ENCODE measurements at regions not wholly inside any gene's neighbourhood (a gene's known extent, or its start where the extent isn't known, plus 50 kb on each side); places are given as distances from the start of the nearest gene placed in this dataset.
A peak's percentile ranks its signal among the peaks of the same experiment; 100 is the strongest.

DNA sequence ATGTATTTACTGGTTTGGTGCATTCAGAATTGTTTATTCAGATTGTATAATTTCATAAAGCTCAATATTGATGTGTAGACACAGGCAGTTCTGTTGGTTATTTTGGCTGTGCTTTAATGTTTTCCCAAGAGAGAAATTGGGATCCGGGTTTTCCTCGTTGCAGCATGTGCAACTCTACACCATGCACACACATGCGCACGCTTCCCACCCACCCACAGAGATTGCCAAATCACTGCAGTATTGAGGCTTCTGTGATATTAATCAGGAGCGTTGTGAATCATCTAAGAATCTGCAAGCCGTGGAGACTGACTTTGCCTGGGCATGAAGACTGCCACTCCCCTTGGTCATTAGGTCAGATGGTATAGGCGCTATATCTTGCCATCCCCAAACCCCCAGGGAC is 571.5 kb downstream of the SLC4A3 start:
- DNase-seq (ENCODE audit: low read depth) = peak; percentile 97
- TF ChIP-seq, protein P1, sequence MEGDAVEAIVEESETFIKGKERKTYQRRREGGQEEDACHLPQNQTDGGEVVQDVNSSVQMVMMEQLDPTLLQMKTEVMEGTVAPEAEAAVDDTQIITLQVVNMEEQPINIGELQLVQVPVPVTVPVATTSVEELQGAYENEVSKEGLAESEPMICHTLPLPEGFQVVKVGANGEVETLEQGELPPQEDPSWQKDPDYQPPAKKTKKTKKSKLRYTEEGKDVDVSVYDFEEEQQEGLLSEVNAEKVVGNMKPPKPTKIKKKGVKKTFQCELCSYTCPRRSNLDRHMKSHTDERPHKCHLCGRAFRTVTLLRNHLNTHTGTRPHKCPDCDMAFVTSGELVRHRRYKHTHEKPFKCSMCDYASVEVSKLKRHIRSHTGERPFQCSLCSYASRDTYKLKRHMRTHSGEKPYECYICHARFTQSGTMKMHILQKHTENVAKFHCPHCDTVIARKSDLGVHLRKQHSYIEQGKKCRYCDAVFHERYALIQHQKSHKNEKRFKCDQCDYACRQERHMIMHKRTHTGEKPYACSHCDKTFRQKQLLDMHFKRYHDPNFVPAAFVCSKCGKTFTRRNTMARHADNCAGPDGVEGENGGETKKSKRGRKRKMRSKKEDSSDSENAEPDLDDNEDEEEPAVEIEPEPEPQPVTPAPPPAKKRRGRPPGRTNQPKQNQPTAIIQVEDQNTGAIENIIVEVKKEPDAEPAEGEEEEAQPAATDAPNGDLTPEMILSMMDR (IDR thresholded peaks at IDR 0.05; ENCODE audit: control insufficient read depth, extremely low read depth, insufficient read depth) = no peak
- no peak overlapping the region for H3K4me3 ChIP-seq (ENCODE audit: low read depth, low read length)

DNA sequence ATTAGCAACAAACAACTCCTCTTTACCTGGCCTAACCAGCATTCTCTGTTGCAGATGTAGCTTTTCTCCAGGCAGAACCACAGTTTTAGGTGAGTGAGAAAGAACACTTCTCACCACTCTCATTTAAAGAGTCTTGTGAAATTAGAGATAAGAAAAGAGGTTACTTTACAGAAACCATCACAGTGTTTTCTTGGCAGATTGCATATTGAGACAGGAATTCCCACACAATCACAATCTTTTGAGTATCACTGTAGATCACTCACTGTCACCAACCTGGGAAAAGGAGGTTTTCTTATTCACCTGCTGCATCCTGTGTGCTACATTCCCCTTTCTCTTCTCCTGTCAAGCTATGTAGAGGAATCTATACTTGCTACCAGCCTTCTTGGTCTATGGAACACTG is 574.6 kb downstream of the SLC4A3 start:
- no peak overlapping the region for H3K4me3 ChIP-seq (ENCODE audit: low read depth, low read length)
- TF ChIP-seq, protein P1 (IDR thresholded peaks at IDR 0.05; ENCODE audit: control insufficient read depth, extremely low read depth, insufficient read depth) = no peak
- DNase-seq (ENCODE audit: low read depth) = no peak

DNA sequence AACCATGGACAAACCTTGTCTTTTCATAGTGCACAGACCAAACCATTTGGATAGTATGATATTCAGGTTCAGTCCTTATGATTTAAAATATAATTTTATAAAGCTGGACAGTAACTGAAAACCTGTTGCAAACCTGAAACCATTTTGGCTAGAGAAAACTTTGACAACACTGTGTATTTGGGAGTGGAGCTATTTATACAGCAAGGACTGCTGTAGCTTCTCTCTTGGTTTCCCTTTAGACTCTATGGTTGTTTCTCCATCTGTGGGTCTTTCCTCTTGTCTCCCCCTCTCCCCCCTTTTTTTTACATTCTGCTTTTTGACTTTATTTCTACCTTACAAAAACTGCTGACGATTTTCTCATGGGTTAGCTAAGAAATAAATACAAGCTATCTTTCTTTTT is 581.7 kb downstream of the SLC4A3 start:
- no peak overlapping the region for H3K4me3 ChIP-seq (ENCODE audit: low read depth, low read length)
- no peak for DNase-seq (ENCODE audit: low read depth)
- TF ChIP-seq, protein P1 (IDR thresholded peaks at IDR 0.05; ENCODE audit: control insufficient read depth, extremely low read depth, insufficient read depth) = no peak

DNA sequence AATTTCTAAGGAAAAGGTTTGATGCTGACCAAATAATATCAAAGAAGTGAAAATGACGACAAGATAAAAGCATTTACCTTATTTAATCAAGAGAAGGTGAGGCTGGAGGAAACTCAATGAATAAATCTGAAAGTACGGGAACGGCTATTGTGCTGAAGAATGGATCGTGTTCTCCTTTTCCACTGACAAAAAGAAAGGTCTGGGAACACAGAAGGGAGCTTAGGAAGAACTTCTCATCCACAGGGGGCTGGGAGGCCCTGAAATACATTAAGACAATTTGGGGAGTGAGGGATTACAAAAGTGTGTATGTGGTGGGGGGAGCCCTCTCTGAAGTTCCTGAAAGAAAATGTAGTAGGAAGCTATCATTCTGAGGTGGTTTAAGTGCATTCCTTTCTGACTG is 582.3 kb downstream of the SLC4A3 start:
- DNase-seq (ENCODE audit: low read depth) = no peak
- TF ChIP-seq, protein P1 (IDR thresholded peaks at IDR 0.05; ENCODE audit: control insufficient read depth, extremely low read depth, insufficient read depth) = no peak
- no peak overlapping the region for H3K4me3 ChIP-seq (ENCODE audit: low read depth, low read length)

DNA sequence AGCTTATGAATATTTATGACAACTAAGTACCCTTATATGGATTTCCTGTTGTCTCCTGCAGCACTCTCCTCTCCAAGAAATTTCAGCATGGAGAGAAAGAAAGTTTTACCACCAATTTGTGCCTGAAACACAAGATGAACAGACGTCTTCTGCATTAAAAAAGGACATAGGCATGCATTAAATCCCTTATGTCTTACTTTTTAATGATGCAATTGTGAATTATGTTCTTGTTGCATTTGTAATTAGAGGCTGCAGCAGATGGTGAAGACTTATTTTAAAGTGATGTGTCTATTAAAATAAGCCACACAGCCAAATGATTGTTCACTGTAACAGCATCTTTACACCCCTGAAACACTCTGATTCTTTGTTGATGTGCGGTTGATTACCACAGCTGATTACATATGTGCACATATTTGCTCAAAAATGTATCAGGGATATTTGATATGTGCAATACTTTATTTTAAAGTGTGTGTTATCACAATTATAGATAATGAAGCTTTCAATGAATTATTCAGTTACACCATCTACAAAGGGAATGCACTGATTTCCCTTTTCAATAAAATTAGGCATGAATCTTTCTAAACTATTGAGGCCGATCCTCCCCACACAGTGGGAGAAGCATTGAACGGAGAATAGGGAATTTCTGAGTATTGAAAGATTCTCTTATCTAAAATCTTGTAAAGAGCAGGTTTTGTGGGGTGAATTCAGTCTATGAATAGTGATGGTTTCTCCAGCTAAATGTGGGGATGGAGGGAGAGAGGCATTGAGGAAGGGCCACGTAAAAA is 585.1 kb downstream of the SLC4A3 start:
- no peak for DNase-seq (ENCODE audit: low read depth)
- TF ChIP-seq, protein P1 (IDR thresholded peaks at IDR 0.05; ENCODE audit: control insufficient read depth, extremely low read depth, insufficient read depth) = no peak
- no peak overlapping the region for H3K4me3 ChIP-seq (ENCODE audit: low read depth, low read length)

DNA sequence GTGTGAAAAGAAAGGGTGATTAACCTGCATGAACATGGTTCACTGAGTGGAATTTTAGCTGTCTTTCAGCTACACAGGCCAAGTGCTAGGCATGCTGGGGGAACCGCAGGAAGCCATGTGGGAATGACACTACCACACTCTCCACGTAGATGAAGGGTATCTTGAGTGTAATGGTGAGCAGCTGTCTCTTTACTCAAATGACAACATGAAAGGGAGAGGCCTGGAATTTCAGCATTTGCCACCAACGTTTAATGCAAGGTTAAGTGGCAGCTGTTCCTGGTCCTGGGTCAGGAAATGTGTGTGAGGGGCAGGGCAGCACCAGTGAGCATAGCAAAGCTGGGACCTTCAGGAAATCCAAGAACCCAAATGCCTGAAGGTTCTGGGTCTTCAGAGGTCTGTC is 588.4 kb downstream of the SLC4A3 start:
- TF ChIP-seq, protein P1 (IDR thresholded peaks at IDR 0.05; ENCODE audit: control insufficient read depth, extremely low read depth, insufficient read depth) = no peak
- no peak overlapping the region for H3K4me3 ChIP-seq (ENCODE audit: low read depth, low read length)
- DNase-seq (ENCODE audit: low read depth) = no peak

DNA sequence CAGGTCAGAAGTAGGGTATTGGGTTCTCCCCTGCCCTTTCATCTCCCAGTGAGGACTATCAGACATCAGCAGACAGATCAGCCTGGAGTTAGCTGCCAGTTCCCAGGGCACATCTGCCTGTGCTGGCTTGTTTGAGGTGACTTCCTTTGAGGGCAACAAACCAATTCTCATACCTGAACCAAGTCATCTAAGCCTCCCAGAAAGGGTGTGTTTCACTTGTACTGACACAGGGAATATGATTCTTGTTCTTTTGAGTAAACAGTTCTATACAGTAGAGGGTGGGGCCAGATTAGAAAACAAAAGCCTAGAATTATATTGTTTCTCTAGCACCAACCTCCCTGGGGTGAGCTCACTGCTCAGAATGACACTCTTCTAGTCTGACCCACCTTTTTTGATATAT is 591.9 kb downstream of the SLC4A3 start:
- TF ChIP-seq, protein P1 (IDR thresholded peaks at IDR 0.05; ENCODE audit: control insufficient read depth, extremely low read depth, insufficient read depth) = no peak
- H3K4me3 ChIP-seq (ENCODE audit: low read depth, low read length) = no peak overlapping the region
- DNase-seq (ENCODE audit: low read depth) = no peak

Data from LNCaP clone FGC (cell line).